Left ventricle myocardium inferior (tissue), 1 donor: ENCODE measurements at regions not wholly inside any gene's neighbourhood (a gene's known extent, or its start where the extent isn't known, plus 50 kb on each side); places are given as distances from the start of the nearest gene placed in this dataset.
"Not testable (repeated sequence)": the region's sequence is repeated elsewhere in the genome, so short reads cannot be mapped to it uniquely, and the experiment has no call there.

ENCODE experiments used
- DNase-seq: peaks from one replicate; pipeline ENCODE4 v3.0.0-alpha.2; 2020
- H3K27ac ChIP-seq: fragments of 200-600 bp; replicated peaks from 2 replicates; pipeline ENCODE4 v1.8.0; 2021
- H3K27me3 ChIP-seq: fragments of 200-600 bp; 2 replicates; pipeline ENCODE4 v1.8.0; 2021; ENCODE audit warnings: low read depth
- H3K36me3 ChIP-seq: fragments of 200-600 bp; 2 replicates; pipeline ENCODE4 v1.8.0; 2021
- H3K4me1 ChIP-seq: fragments of 200-600 bp; 2 replicates; pipeline ENCODE4 v1.8.0; 2021
- H3K4me3 ChIP-seq: fragments of 200-600 bp; 2 replicates; pipeline ENCODE4 v1.8.0; 2021; ENCODE audit warnings: mild to moderate bottlenecking, moderate library complexity
- H3K9me3 ChIP-seq: fragments of 200-600 bp; replicated peaks from 2 replicates; pipeline ENCODE4 v1.8.0; 2021
- CTCF ChIP-seq: fragments of 200-600 bp; IDR thresholded peaks from 2 replicates; pipeline ENCODE4 v1.8.0; 2021; ENCODE audit warnings: antibody characterized with exemption, mild to moderate bottlenecking, borderline replicate concordance
- intact Hi-C: fragments of 100-400 bp; cut with micrococcal nuclease; formaldehyde crosslinking; loops from one replicate; pipeline ENCODE4 v1.11.0; 2022
- donor health status: DM: no; HTN: yes; CAD: no; lungs with severe emphysema.

DNA sequence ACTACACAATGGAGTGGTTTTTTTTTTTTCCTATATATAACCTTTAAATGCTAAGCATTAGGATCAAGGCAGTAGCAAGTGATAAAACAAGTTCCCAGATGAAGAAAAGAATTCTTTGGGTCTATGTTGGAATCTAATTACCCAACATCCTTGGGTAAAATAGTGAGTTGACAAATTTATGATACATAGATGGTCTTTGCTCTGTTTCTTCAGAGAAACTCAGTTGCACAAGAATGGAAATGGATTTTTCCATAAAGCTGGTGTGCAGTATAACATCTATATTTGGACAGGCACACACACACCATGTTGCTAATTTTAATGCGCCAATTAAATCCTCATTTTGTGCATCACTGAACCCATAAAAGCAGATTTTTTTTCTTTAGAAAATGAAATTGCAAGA lies 137.0 kb upstream of the MED14 start:
- Histone ChIP-seq H3K36me3 (no peaks in the 10 kb centered on the region), H3K4me1 (peaks cover 2% of the 10 kb centered on the region), H3K4me3 (no peak overlapping the region), H3K9me3 (no peaks in the 10 kb centered on the region), H3K27ac (no peak overlapping the region), H3K27me3 (no peaks in the 10 kb centered on the region)
- intact Hi-C loops, result loop anchor here (10.0 kb wide), 1 partner anchor 242 kb away; no protein-coding TSS in a partner anchor
- no peak for DNase-seq
- no peak for TF ChIP-seq CTCF

DNA sequence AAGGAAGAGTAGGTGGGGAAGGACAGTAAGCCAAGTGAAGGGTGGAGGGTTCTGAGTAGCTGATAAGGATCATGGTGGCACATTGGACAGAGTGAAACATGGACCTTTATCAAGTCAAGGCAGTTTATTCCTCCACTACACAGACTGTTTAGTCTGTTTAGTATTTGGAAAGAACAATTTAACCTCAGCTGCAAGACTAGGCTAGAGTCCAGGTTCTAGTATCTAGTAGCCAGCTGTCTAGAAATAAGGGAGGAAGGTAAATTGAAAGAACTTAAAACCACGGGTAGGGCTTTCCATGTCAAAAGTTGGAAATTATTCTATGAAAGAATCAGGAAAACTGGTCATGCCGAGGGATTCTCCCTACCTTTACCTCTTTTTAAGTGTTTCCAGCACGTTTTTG lies 140.1 kb upstream of the MED14 start:
- intact Hi-C loops, result loop anchor here (10.0 kb wide), 1 partner anchor 239 kb away; no protein-coding TSS in a partner anchor
- DNase-seq, result no peak
- H3K27me3 ChIP-seq, result no peaks in the 10 kb centered on the region
- no peak overlapping the region for H3K27ac ChIP-seq
- H3K36me3 ChIP-seq, result no peaks in the 10 kb centered on the region
- H3K9me3 ChIP-seq, result no peaks in the 10 kb centered on the region
- H3K4me1 ChIP-seq, result no peaks in the 10 kb centered on the region
- H3K4me3 ChIP-seq, result no peak overlapping the region
- no peak for TF ChIP-seq CTCF

- Histone ChIP-seq H3K27me3 (no peaks in the 10 kb centered on the region), H3K4me1 (no peaks in the 10 kb centered on the region), H3K4me3 (no peak overlapping the region), H3K9me3 (no peaks in the 10 kb centered on the region), H3K27ac (no peak overlapping the region), H3K36me3 (no peaks in the 10 kb centered on the region)
- intact Hi-C loops, result loop anchor here (10.0 kb wide), 1 partner anchor 237 kb away; no protein-coding TSS in a partner anchor
- DNase-seq, result no peak
- TF ChIP-seq CTCF, result peak; percentile 57
Observed at GRCh38 chrX:40877887-40878286, 142.5 kb upstream of the MED14 start.

- no peak overlapping the region for H3K4me3 ChIP-seq
- H3K9me3 ChIP-seq, result no peaks in the 10 kb centered on the region
- H3K4me1 ChIP-seq, result no peaks in the 10 kb centered on the region
- no peaks in the 10 kb centered on the region for H3K36me3 ChIP-seq
- no peaks in the 10 kb centered on the region for H3K27me3 ChIP-seq
- DNase-seq, result no peak
- intact Hi-C loops, result loop anchor here (10.0 kb wide), 1 partner anchor 236 kb away; no protein-coding TSS in a partner anchor
- TF ChIP-seq CTCF, result no peak
- no peak overlapping the region for H3K27ac ChIP-seq
Observed at GRCh38 chrX:40878766-40879165, 143.4 kb upstream of the MED14 start.

GRCh38 chrX:40879172-40879571 lies 143.8 kb upstream of the MED14 start:
- H3K9me3 ChIP-seq, H3K4me1 ChIP-seq, H3K27ac ChIP-seq, H3K27me3 ChIP-seq, H3K4me3 ChIP-seq, DNase-seq, H3K36me3 ChIP-seq: not testable (repeated sequence)
- intact Hi-C loops, result loop anchor here (10.0 kb wide), 1 partner anchor 236 kb away; no protein-coding TSS in a partner anchor

DNA sequence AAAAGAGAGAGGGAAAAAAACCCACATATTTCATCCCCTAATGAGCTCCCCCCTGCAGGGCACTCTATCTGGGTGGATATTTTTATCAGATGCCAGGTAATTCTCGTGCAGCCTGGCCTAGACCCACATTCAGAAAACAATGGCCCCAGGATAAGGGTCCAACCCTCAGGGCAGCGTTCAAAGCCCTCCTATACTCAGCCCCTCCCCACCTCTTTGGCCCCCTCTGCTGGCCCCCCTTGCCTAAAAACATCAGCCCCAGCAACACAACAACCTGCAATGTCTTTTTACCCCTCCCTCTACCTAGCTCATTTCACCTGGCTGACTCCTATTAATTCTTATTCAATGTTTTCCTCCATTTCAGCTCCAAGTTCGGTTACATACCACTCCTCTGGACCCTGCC lies 145.4 kb upstream of the MED14 start:
- H3K27me3 ChIP-seq, result no peaks in the 10 kb centered on the region
- TF ChIP-seq CTCF, result no peak
- H3K27ac ChIP-seq, result no peak overlapping the region
- no peaks in the 10 kb centered on the region for H3K9me3 ChIP-seq
- H3K36me3 ChIP-seq, result no peaks in the 10 kb centered on the region
- H3K4me3 ChIP-seq, result no peak overlapping the region
- DNase-seq, result no peak
- H3K4me1 ChIP-seq, result no peaks in the 10 kb centered on the region
- intact Hi-C loops, result no loop called here
